HG03064 (cell line): ENCODE measurements at regions not wholly inside any gene's neighbourhood (a gene's known extent, or its start where the extent isn't known, plus 50 kb on each side); places are given as distances from the start of the nearest gene placed in this dataset.
"Not testable (repeated sequence)": the region's sequence is repeated elsewhere in the genome, so short reads cannot be mapped to it uniquely, and the experiment has no call there.

Experiments
- ATAC-seq: cut with Tn5 transposase; IDR thresholded peaks from one replicate; pipeline ENCODE4 v1.9.1; 2021; ENCODE audit warnings: low read depth; ENCODE audit not compliant: unreplicated experiment

- no peak for ATAC-seq
Observed at GRCh38 chr7:34569975-34570699, 87.9 kb upstream of the NPSR1 start.

DNA sequence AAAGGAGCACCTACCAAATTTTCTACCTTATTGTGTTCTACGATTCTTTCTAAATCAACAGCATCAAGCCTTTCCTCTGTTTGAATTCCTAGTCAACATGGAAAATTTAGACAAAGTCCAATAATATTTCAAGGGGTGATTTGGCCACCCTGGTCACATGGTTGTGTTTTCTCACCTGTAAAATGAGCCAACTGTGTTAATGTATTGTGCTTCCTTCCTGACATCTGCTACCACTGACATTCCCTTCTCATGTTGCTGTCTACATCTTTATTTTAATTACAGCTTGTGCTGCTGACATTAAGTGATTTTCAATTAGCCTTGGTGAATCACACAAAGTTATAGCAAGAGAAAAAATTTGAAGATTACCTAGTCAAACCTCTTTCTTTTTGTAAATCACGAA, 83.0 kb upstream of the NPSR1 start:
- no peak for ATAC-seq

- not testable (repeated sequence) for ATAC-seq
Observed at GRCh38 chr7:34577934-34578333, 80.1 kb upstream of the NPSR1 start.

DNA sequence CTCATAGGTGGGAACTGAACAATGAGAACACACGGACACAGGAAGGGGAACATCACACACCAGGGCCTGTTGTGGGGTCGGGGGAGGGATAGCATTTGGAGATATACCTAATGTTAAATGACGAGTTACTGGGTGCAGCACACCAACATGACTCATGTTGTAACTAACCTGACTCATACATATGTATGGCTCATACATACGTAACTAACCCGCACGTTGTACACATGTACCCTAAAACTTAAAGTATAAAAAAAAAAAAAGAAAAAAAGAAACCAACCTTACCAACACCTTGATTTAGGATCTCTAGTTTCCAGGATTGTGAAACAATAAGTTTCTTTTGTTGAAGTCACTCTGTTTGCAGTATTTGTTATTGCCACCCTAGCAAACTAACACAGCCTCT, 76.3 kb upstream of the NPSR1 start:
- not testable (repeated sequence) for ATAC-seq

DNA sequence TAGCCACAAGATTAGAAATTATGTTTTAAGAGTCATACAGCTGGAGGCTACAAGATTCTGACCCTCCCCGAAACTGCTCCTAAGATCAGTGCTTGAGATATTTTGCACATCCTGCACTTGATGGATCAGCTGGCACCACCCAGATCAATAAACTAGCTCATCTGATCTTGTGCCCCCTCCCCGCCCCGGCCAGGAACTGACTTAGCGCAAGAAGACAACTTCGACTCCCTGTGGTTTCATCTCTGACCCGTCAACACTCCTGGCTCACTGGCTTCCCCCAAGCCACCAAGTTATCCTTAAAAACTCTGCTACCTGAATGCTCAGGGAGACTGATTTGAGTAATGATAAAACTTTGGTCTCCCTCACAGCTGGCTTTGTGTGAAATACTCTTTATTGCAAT, 73.5 kb upstream of the NPSR1 start:
- ATAC-seq: no peak

- no peak for ATAC-seq
Observed at GRCh38 chr7:34596887-34597286, 61.1 kb upstream of the NPSR1 start.

- no peak for ATAC-seq
Observed at GRCh38 chr7:34603711-34604444, 54.1 kb upstream of the NPSR1 start.
